ENCODE measurements at regions not wholly inside any gene's neighbourhood (a gene's known extent, or its start where the extent isn't known, plus 50 kb on each side); places are given as distances from the start of the nearest gene placed in this dataset.

GRCh38 chr7:81333004-81333403 is 414.2 kb upstream of the SEMA3C start:
- H3K4me1 ChIP-seq, result no peaks in the 10 kb centered on the region
- H3K4me3 ChIP-seq (replicated peaks in 1 of 3), result no peak overlapping the region
- no peak overlapping the region for H3K27ac ChIP-seq
- intact Hi-C loops (cut with DNase I), result no loop called here
- DNase-seq, result no peak
- no peak for TF ChIP-seq CTCF (IDR thresholded peaks at IDR 0.05)
- no peak for TF ChIP-seq POLR2A (IDR thresholded peaks at IDR 0.05)
- no peaks in the 10 kb centered on the region for H3K9me3 ChIP-seq
- H3K27me3 ChIP-seq, result no peaks in the 10 kb centered on the region
- 88 to 93% methylated on average over 1 of the region's 1 CpG for WGBS, 2 donors
- no peaks in the 10 kb centered on the region for H3K36me3 ChIP-seq

- no peak for TF ChIP-seq POLR2A (IDR thresholded peaks at IDR 0.05)
- no peak for TF ChIP-seq CTCF (IDR thresholded peaks at IDR 0.05)
- intact Hi-C loops (cut with DNase I), result no loop called here
- no peaks in the 10 kb centered on the region for H3K36me3 ChIP-seq
- no peak overlapping the region for H3K27ac ChIP-seq
- no peak overlapping the region for H3K4me3 ChIP-seq (replicated peaks in 1 of 3)
- H3K27me3 ChIP-seq, result no peaks in the 10 kb centered on the region
- WGBS, 2 donors, result 44 to 48% methylated on average over 1 of the region's 1 CpG
- H3K4me1 ChIP-seq, result no peaks in the 10 kb centered on the region
- DNase-seq, result no peak
- no peaks in the 10 kb centered on the region for H3K9me3 ChIP-seq
These were observed 412.5 kb upstream of the SEMA3C start for GRCh38 chr7:81331061-81332018.

DNA sequence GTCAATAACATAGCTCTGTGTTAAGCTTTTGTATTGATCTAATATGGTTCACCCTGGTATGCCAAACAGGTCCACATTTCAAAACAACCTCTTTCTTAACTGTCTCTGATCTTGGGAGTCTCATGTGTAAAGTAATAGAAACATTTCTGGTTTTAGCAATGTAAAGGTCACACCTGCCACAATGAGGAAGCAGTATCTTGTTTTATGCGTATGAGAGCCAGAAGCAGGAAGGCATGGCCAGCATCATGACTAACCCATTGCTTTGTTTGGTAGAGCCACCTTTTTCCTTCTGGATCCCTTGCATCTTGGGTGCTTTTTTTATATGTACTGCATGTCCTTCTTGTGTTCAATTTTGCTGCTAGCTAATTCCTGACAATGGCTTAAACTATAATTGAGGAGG is 411.3 kb upstream of the SEMA3C start:
- H3K9me3 ChIP-seq, result no peaks in the 10 kb centered on the region
- no peaks in the 10 kb centered on the region for H3K4me1 ChIP-seq
- H3K27ac ChIP-seq, result no peak overlapping the region
- WGBS, 2 donors, result 84 to 94% methylated on average over 1 of the region's 1 CpG
- DNase-seq, result no peak
- no peak overlapping the region for H3K4me3 ChIP-seq (replicated peaks in 1 of 3)
- no peaks in the 10 kb centered on the region for H3K36me3 ChIP-seq
- TF ChIP-seq CTCF (IDR thresholded peaks at IDR 0.05), result no peak
- TF ChIP-seq POLR2A (IDR thresholded peaks at IDR 0.05), result no peak
- no peaks in the 10 kb centered on the region for H3K27me3 ChIP-seq
- intact Hi-C loops (cut with DNase I), result no loop called here

GRCh38 chr7:81327468-81328266 is 408.8 kb upstream of the SEMA3C start:
- H3K9me3 ChIP-seq, result no peaks in the 10 kb centered on the region
- no peaks in the 10 kb centered on the region for H3K4me1 ChIP-seq
- no peaks in the 10 kb centered on the region for H3K36me3 ChIP-seq

More at GRCh38 chr7:81327468-81328266, 408.8 kb upstream of the SEMA3C start:
- intact Hi-C loops (cut with DNase I), result no loop called here
- WGBS, 2 donors, result 80 to 83% methylated on average over 4 of the region's 4 CpGs
- DNase-seq, result no peak
- Histone ChIP-seq H3K27ac (no peak overlapping the region), H3K4me3 (replicated peaks in 1 of 3) (no peak overlapping the region), H3K27me3 (no peaks in the 10 kb centered on the region)
- TF ChIP-seq CTCF (IDR thresholded peaks at IDR 0.05), result no peak
- TF ChIP-seq POLR2A (IDR thresholded peaks at IDR 0.05), result no peak

Data from thyroid gland (tissue), 4 donors.